HG03159 (cell line): ENCODE measurements at regions not wholly inside any gene's neighbourhood (a gene's known extent, or its start where the extent isn't known, plus 50 kb on each side); places are given as distances from the start of the nearest gene placed in this dataset.

Experiments used
- ATAC-seq: cut with Tn5 transposase; IDR thresholded peaks from one replicate; pipeline ENCODE4 v1.9.1; 2021; ENCODE audit warnings: mild to moderate bottlenecking, moderate library complexity; ENCODE audit not compliant: unreplicated experiment

DNA sequence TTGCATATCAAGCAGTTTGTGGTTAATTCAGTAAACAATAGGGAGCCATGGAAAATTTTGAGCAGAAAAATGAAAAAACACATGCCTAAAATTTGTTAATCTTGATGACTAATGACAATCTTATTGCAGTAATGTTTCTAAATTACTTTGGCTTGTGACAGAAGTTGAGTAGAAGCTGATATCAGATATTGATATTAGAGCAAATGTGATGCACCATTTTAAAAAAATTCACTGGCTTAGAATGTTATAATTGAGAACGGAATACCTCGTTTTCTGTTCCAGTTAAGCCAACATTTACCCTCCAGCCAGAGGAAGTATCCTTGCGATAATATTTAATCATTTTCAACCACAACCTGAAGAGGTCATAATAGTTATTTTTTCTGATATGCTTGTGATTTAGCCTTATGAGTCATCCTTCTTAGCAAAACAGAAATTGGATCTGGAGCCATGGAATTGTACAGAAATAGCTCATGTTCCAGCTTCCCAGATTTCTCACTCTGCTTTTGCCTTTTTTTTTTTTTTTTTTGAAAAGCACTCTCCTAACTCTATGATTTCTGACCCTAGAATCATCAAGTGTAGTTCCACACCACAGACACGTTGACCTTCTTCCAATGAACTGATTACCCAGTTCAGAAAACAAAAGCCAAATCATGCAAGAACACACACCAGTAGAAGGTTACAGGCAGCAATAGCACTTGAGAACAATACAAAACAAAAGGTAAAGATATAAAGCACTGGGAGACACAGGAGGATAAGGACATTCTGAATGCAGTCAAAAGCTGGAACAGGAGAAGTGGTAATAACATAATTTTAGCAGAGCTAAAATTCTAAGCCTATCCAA, 96.8 kb upstream of the PHYHIPL start:
- no peak for ATAC-seq

DNA sequence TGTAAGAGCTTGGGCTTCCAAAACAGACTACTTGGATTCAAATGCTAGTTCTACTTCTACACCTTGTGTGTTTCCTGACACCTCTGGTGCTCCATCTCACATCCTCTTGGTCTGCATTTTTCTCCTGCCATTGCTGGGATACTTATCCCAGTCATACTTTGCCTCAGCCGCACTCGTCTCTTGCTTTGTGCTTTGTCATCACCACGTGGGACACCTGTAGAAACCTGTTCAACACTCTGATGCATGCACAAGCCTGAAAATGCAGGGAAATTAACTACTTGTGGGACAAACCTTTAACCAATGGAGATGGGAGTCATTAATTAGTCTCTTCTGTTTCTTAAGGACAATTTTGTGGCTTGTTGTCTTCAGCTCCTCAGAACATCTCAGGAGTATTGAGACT, 94.2 kb upstream of the PHYHIPL start:
- no peak for ATAC-seq

DNA sequence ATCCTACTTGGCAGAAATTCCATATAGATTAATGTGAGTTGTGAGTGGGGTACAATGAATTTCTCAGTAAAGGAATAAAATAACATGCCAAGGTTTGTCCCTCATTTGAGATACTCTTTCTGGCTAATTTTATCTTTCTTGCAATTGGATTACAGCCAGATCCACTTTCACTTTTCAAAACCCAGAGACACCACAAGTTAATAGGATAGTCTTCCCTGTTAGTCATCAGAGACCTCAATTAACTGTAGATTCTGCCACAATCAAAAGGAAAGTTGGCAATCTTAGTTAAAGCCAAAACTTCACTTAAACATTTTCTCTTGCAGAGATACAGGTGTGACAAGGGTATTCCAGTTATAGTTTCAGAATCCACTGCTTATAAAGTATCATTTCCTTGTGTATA, 91.4 kb upstream of the PHYHIPL start:
- ATAC-seq: no peak

GRCh38 chr10:59085711-59086502, 90.5 kb upstream of the PHYHIPL start:
- no peak for ATAC-seq

DNA sequence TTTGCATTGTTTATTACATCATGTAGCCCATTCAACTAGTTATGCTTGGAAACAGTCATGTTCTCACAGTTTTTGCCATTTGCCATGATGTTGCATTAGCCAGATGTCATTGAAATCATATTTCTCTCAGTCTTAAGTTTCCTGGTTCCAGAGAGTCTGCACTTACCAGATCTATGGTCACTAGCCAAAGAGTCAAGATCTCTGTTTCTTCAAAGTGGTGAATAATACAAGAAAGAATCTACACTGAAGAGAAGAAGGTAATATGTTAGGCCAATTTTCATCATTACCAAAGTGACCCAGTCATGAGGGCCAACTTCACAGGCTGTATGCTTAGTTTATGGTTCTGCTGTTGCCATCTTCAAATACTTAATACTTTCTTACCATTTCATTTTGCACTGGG, 89.0 kb upstream of the PHYHIPL start:
- ATAC-seq: no peak

GRCh38 chr10:59088912-59089573, 87.4 kb upstream of the PHYHIPL start:
- no peak for ATAC-seq

DNA sequence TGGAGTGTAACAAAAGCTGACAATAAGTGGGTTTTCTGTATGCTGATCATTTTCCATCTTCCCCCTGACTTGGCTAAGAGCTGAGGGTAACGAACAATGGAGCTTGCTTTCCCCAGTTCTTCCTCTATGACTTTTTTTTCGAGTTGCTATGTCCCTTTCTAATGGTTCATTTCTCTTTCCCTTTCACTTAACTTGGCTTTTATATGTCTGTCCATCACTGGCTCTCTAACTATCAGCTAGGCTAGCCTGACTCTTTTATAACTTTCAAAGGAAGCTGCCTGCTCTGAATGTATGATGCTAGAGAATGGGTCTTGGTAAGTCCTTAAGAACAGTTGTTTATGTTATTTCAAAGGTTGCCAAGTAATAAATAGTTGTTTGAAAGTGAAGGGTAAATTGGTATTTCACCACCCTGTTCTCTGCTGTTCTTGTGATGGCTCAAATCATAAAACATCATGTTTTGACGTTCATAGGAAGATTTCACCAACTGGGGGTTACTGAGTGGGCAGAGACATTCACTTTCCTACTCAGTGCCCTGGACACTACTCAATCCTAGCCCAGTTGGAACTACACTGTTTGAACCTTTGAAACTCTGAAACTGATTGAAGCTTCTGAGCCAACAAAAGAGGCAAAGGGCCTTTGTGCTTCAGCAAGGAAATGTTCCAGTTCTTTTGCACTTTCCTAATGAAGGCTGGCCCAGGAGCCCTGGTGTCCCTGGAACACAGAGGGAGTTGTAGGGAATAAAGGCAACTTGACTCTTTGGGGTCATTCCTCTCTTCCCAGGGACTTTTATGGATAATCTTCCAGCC, 85.4 kb upstream of the PHYHIPL start:
- ATAC-seq: no peak

- ATAC-seq: no peak
Measured at GRCh38 chr10:59093461-59093860, 83.0 kb upstream of the PHYHIPL start.

DNA sequence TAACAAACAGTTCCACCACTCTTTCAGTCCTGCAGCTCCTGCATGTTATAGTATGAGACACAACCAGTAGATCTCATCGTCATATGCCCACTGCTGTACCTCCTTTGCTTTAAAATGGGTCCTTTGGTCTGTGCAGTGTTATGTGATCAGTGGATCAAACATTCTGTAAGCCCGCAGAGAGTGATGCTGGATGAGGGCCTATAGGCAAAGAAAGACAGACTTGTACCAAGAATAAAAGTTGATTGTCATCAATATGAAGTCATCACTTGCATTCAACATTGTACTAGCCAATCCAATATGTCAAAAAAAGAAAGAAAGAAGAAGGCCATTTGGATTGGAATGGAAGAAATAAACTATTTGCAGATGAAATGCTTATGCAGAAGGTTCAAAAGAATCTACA, 79.8 kb upstream of the PHYHIPL start:
- no peak for ATAC-seq

DNA sequence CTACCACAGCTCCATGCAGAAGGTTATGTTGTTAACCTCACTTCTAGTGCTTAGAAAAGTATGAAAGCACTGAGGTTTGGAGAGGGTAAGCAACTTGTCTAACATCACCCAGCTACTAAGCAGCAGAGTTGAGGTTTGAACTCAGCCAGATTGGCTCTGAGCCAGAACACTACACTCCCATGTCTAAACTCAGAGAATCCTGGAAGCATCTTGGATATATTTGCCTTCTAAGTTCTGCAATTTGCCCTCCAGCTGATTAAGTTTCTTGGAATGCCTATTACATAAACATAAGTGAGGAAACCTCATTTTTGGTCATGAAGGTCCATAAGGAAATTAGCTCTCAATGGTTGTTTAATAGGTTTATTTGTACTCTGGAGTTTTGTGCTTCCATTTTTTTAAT, 78.1 kb upstream of the PHYHIPL start:
- ATAC-seq: no peak

DNA sequence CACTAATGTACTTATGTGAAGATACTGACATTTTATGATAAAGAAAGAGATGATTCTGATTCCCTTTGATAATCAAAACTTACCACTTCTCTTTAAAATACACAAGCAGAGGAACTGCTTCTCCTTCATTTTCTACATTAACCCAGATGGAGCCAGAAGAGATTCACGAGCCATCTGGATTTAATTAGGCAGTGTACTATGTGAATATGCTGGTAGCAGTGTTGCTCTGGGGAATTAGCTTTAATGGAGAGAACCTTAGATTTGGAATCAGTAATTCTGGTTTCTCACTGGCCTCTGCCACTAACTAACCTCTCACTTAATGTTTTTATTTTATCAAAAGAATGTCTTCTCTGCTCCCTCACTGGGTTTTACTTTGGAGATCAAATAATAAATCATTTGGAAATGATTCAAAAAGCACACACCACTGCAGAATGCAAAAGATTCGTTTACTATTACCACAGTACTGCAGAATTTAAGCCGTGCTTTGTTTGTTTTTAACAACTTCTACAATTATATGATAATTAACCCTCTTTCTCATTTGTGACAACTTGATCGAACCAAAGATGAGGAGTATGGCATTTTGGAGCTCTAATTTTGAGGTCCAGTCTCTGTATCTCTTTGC, 77.5 kb upstream of the PHYHIPL start:
- ATAC-seq: no peak

GRCh38 chr10:59099481-59099880, 77.0 kb upstream of the PHYHIPL start:
- ATAC-seq: no peak

GRCh38 chr10:59102394-59102793, 74.0 kb upstream of the PHYHIPL start:
- ATAC-seq: no peak

GRCh38 chr10:59104186-59104585, 72.3 kb upstream of the PHYHIPL start:
- ATAC-seq: no peak

- no peak for ATAC-seq
Measured at GRCh38 chr10:59106441-59106840, 70.0 kb upstream of the PHYHIPL start.

- ATAC-seq: no peak
Measured at GRCh38 chr10:59107147-59107546, 69.3 kb upstream of the PHYHIPL start.

DNA sequence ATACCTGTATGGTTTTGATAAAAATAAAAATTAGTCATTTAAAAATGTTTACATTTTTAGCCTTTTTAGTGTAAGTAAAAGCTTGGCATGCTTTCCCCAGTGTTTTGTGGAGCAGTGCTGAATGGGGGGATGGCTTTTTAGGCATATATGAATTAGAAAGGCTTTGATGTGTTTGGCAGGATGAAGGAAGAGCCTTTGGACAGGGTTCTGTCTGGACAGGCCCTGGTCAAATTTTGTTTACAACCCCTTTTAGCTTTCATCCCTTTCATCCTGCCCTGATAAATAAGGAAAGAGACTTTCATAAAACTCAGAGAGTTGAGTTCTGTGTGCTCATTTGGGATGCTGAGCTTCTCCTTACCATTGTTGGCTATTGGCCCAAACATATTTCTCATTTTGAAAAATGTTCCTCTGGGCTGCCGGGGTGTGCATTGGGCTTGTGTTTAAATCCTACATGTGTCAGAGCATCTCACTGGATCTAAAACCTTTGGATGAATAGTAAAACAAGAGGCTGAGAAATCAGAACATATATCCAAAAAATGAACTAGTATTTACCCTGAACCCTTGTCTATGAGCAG, 68.1 kb upstream of the PHYHIPL start:
- ATAC-seq: no peak

DNA sequence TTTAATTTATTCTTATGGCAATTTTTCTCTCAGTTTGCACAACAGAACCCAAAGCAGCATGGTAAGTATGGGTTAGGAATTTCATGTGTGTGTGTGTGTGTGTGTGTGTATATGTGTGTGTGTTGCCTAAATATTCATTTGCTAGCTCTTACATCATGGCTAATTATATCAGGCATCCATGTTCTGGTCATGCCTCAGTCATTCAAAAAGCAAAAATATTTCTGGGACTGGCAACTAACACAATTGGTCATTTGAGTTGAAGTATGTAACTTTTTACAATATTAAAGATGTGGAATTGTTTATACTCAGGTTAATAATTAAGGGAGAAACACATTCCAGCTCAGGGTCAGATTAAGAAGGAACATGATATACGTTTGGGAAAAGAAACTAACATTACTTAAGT, 67.6 kb upstream of the PHYHIPL start:
- no peak for ATAC-seq

- no peak for ATAC-seq
Measured at GRCh38 chr10:59109826-59110225, 66.6 kb upstream of the PHYHIPL start.

- ATAC-seq: no peak
Measured at GRCh38 chr10:59124187-59124586, 52.3 kb upstream of the PHYHIPL start.
